H1 (cell line): ENCODE measurements at regions not wholly inside any gene's neighbourhood (a gene's known extent, or its start where the extent isn't known, plus 50 kb on each side); places are given as distances from the start of the nearest gene placed in this dataset.

ENCODE experiments used
- CBX8 ChIP-seq: fragments of 300-800, 300-1000 bp; sonication (generic); IDR thresholded peaks from 2 replicates; pipeline ENCODE4 v1.7.1; 2016; ENCODE audit warnings: low read depth, low read length, borderline replicate concordance
- CEBPB ChIP-seq: IDR thresholded peaks from 2 replicates; pipeline ENCODE4 v1.6.1; 2012; ENCODE audit warnings: low read depth, low read length
- CHD2 ChIP-seq: IDR thresholded peaks from 2 replicates; pipeline ENCODE4 v1.6.1; 2012; ENCODE audit warnings: low read length, improper control_type of control experiment
- GABPA ChIP-seq: IDR thresholded peaks from 2 replicates; pipeline ENCODE4 v1.6.1; 2011; ENCODE audit warnings: mild to moderate bottlenecking, low read length, moderate library complexity, borderline replicate concordance; ENCODE audit not compliant: insufficient read depth
- KDM1A ChIP-seq: fragments of 200-600, 300-600 bp; sonication (generic); IDR thresholded peaks from 2 replicates; pipeline ENCODE4 v1.7.1; 2016; ENCODE audit warnings: mild to moderate bottlenecking, low read length, borderline replicate concordance
- NRF1 ChIP-seq: IDR thresholded peaks from 2 replicates; pipeline ENCODE4 v1.6.1; 2011; ENCODE audit warnings: mild to moderate bottlenecking, low read depth, low read length, improper control_type of control experiment
- RXRA ChIP-seq: IDR thresholded peaks from 2 replicates; pipeline ENCODE4 v1.6.1; 2011; ENCODE audit warnings: low read depth, mild to moderate bottlenecking, low read length, moderate library complexity; ENCODE audit not compliant: insufficient read depth
- ZNF274 ChIP-seq: IDR thresholded peaks from 2 replicates; pipeline ENCODE4 v1.7.0; 2012; ENCODE audit warnings: low read length, borderline replicate concordance; ENCODE audit errors: extremely low read depth
- TF ChIP-seq, protein P1 (sequence below), 3 experiments: IDR thresholded peaks; 1 replicate in 2 of 3; 2 replicates in 1 of 3; pipeline versions ENCODE4 v1.5.1 to v1.6.1; 2011; ENCODE audit warnings: low read length in 3 of 3, mild to moderate bottlenecking in 3 of 3, inconsistent platforms in 2 of 3, low read depth in 1 of 3, moderate library complexity in 1 of 3; ENCODE audit not compliant: insufficient read depth in 1 of 3; ENCODE audit errors: control extremely low read depth in 1 of 3
- TF ChIP-seq, protein P2 (sequence below): IDR thresholded peaks from 2 replicates; pipeline ENCODE4 v1.6.1; 2012; ENCODE audit warnings: low read length, inconsistent platforms

DNA sequence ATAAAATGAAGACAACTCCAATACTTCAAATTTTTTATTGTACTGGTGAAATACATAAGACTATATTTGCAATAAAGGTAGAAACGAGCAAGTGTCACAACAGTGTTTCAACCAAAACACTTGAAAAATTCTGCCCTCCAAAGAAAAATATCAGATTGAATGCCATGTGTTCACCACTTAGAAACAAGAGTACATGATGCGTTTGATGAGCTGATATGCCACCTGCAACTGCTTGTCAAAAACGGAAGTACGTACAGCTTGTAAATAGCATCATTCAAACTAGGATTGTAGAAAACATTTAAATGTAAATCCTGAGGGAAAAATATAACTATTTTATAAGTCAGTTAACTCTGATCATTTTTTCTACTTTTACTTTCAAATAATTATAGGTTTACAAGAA is 276.1 kb downstream of the ANTXR2 start:
- TF ChIP-seq, protein P1, sequence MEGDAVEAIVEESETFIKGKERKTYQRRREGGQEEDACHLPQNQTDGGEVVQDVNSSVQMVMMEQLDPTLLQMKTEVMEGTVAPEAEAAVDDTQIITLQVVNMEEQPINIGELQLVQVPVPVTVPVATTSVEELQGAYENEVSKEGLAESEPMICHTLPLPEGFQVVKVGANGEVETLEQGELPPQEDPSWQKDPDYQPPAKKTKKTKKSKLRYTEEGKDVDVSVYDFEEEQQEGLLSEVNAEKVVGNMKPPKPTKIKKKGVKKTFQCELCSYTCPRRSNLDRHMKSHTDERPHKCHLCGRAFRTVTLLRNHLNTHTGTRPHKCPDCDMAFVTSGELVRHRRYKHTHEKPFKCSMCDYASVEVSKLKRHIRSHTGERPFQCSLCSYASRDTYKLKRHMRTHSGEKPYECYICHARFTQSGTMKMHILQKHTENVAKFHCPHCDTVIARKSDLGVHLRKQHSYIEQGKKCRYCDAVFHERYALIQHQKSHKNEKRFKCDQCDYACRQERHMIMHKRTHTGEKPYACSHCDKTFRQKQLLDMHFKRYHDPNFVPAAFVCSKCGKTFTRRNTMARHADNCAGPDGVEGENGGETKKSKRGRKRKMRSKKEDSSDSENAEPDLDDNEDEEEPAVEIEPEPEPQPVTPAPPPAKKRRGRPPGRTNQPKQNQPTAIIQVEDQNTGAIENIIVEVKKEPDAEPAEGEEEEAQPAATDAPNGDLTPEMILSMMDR (IDR thresholded peaks at IDR 0.05; ENCODE audit: control extremely low read depth in 1 of 3, insufficient read depth in 1 of 3, low read depth in 1 of 3, low read length in 3 of 3), result no peak
- TF ChIP-seq CEBPB (no peak), RXRA (no peak), ZNF274 (no peak), CBX8 (no peak), KDM1A (no peak), NRF1 (no peak), CHD2 (no peak), GABPA (no peak)
- TF ChIP-seq, protein P2, sequence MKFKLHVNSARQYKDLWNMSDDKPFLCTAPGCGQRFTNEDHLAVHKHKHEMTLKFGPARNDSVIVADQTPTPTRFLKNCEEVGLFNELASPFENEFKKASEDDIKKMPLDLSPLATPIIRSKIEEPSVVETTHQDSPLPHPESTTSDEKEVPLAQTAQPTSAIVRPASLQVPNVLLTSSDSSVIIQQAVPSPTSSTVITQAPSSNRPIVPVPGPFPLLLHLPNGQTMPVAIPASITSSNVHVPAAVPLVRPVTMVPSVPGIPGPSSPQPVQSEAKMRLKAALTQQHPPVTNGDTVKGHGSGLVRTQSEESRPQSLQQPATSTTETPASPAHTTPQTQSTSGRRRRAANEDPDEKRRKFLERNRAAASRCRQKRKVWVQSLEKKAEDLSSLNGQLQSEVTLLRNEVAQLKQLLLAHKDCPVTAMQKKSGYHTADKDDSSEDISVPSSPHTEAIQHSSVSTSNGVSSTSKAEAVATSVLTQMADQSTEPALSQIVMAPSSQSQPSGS, result no peak
